Bronchial epithelial cell (primary cell): ENCODE measurements at regions not wholly inside any gene's neighbourhood (a gene's known extent, or its start where the extent isn't known, plus 50 kb on each side); places are given as distances from the start of the nearest gene placed in this dataset.

Source experiments
- DNase-seq: peaks from one replicate; pipeline ENCODE4 v3.0.0-alpha.2; 2010; ENCODE audit warnings: low read depth
- FAIRE-seq: peaks from 2 replicates; lab custom pipeline; 2011; peaks lifted over from hg19 to GRCh38; lab: Jason Lieb, UNC
- H3K27me3 ChIP-seq: 2 replicates; pipeline ENCODE4 v1.5.1; 2011; ENCODE audit warnings: low read length; ENCODE audit not compliant: control insufficient read depth, insufficient read depth
- H3K36me3 ChIP-seq: 2 replicates; pipeline ENCODE4 v1.5.1; 2011; ENCODE audit warnings: low read length; ENCODE audit not compliant: control insufficient read depth, insufficient read depth
- H3K4me3 ChIP-seq: 2 replicates; pipeline ENCODE4 v1.5.1; 2011; ENCODE audit warnings: mild to moderate bottlenecking, low read depth, low read length, control low read depth
- CTCF ChIP-seq: IDR thresholded peaks from 2 replicates; pipeline ENCODE4 v1.5.1; 2011; ENCODE audit warnings: mild to moderate bottlenecking, moderate library complexity, low read length, control low read depth, inconsistent platforms; ENCODE audit not compliant: insufficient read depth, severe bottlenecking

GRCh38 chr2:221129657-221130056 lies 442.4 kb downstream of the EPHA4 start:
- Histone ChIP-seq H3K27me3 (no peaks in the 10 kb centered on the region), H3K4me3 (no peak overlapping the region), H3K36me3 (no peaks in the 10 kb centered on the region)
- no peak for DNase-seq
- no peak for FAIRE-seq
- no peak for TF ChIP-seq CTCF

GRCh38 chr2:221130431-221130830 lies 441.7 kb downstream of the EPHA4 start:
- no peak for TF ChIP-seq CTCF
- FAIRE-seq, result peak; percentile 13
- no peaks in the 10 kb centered on the region for H3K27me3 ChIP-seq
- H3K4me3 ChIP-seq, result no peak overlapping the region
- DNase-seq, result no peak
- H3K36me3 ChIP-seq, result no peaks in the 10 kb centered on the region

GRCh38 chr2:221133941-221134340 lies 438.2 kb downstream of the EPHA4 start:
- Histone ChIP-seq H3K27me3 (no peaks in the 10 kb centered on the region), H3K4me3 (no peak overlapping the region), H3K36me3 (no peaks in the 10 kb centered on the region)
- DNase-seq (no peak), FAIRE-seq (no peak)
- TF ChIP-seq CTCF, result no peak

- Histone ChIP-seq H3K27me3 (no peaks in the 10 kb centered on the region), H3K36me3 (no peaks in the 10 kb centered on the region), H3K4me3 (no peak overlapping the region)
- DNase-seq, result no peak
- FAIRE-seq, result no peak
- no peak for TF ChIP-seq CTCF
These were observed 437.4 kb downstream of the EPHA4 start for GRCh38 chr2:221134718-221135117.

GRCh38 chr2:221135699-221136098 lies 436.4 kb downstream of the EPHA4 start:
- no peak overlapping the region for H3K4me3 ChIP-seq
- no peak for DNase-seq
- FAIRE-seq, result no peak
- TF ChIP-seq CTCF, result no peak
- H3K27me3 ChIP-seq, result no peaks in the 10 kb centered on the region
- H3K36me3 ChIP-seq, result no peaks in the 10 kb centered on the region

GRCh38 chr2:221137385-221137784 lies 434.7 kb downstream of the EPHA4 start:
- TF ChIP-seq CTCF, result no peak
- Histone ChIP-seq H3K27me3 (no peaks in the 10 kb centered on the region), H3K4me3 (no peak overlapping the region), H3K36me3 (no peaks in the 10 kb centered on the region)
- no peak for DNase-seq
- FAIRE-seq, result no peak
